ENCODE measurements at regions not wholly inside any gene's neighbourhood (a gene's known extent, or its start where the extent isn't known, plus 50 kb on each side); places are given as distances from the start of the nearest gene placed in this dataset.

- no peak overlapping the region for H3K27ac ChIP-seq (ENCODE audit: low read depth, low read length)
- 85% methylated on average over 23 of the region's 24 CpGs for WGBS
- no peaks in the 10 kb centered on the region for H3K27me3 ChIP-seq (ENCODE audit: insufficient read depth, low read length)
- H3K9ac ChIP-seq (ENCODE audit: low read depth, low read length) = no peak overlapping the region
- no peaks in the 10 kb centered on the region for H3K36me3 ChIP-seq (ENCODE audit: insufficient read depth, low read length)
- no peaks in the 10 kb centered on the region for H3K9me3 ChIP-seq (ENCODE audit: insufficient read depth, low read depth, low read length)
- H3K4me3 ChIP-seq (ENCODE audit: low read length) = no peak overlapping the region
- H3K4me1 ChIP-seq (ENCODE audit: insufficient read depth, low read length) = no peaks in the 10 kb centered on the region
Measured at GRCh38 chr13:111514610-111515306, 194.3 kb downstream of the TEX29 start.

GRCh38 chr13:111515307-111515617 is 194.8 kb downstream of the TEX29 start:
- no peaks in the 10 kb centered on the region for H3K9me3 ChIP-seq (ENCODE audit: insufficient read depth, low read depth, low read length)
- no peak overlapping the region for H3K4me3 ChIP-seq (ENCODE audit: low read length)
- no peaks in the 10 kb centered on the region for H3K27me3 ChIP-seq (ENCODE audit: insufficient read depth, low read length)
- 88% methylated on average over 3 of the region's 3 CpGs for WGBS
- no peak overlapping the region for H3K9ac ChIP-seq (ENCODE audit: low read depth, low read length)
- H3K4me1 ChIP-seq (ENCODE audit: insufficient read depth, low read length) = no peaks in the 10 kb centered on the region
- no peak overlapping the region for H3K27ac ChIP-seq (ENCODE audit: low read depth, low read length)
- H3K36me3 ChIP-seq (ENCODE audit: insufficient read depth, low read length) = no peaks in the 10 kb centered on the region

- no peak overlapping the region for H3K4me3 ChIP-seq (ENCODE audit: low read length)
- H3K9ac ChIP-seq (ENCODE audit: low read depth, low read length) = no peak overlapping the region
- no peaks in the 10 kb centered on the region for H3K36me3 ChIP-seq (ENCODE audit: insufficient read depth, low read length)
- no peaks in the 10 kb centered on the region for H3K4me1 ChIP-seq (ENCODE audit: insufficient read depth, low read length)
- H3K27me3 ChIP-seq (ENCODE audit: insufficient read depth, low read length) = no peaks in the 10 kb centered on the region
- H3K27ac ChIP-seq (ENCODE audit: low read depth, low read length) = no peak overlapping the region
- 91% methylated on average over 16 of the region's 16 CpGs for WGBS
- no peaks in the 10 kb centered on the region for H3K9me3 ChIP-seq (ENCODE audit: insufficient read depth, low read depth, low read length)
Measured at GRCh38 chr13:111515635-111516034, 195.2 kb downstream of the TEX29 start.

GRCh38 chr13:111516712-111517640 is 196.5 kb downstream of the TEX29 start:
- H3K9ac ChIP-seq (ENCODE audit: low read depth, low read length) = no peak overlapping the region
- no peaks in the 10 kb centered on the region for H3K27me3 ChIP-seq (ENCODE audit: insufficient read depth, low read length)
- WGBS = 86% methylated on average over 28 of the region's 28 CpGs
- no peaks in the 10 kb centered on the region for H3K9me3 ChIP-seq (ENCODE audit: insufficient read depth, low read depth, low read length)
- H3K36me3 ChIP-seq (ENCODE audit: insufficient read depth, low read length) = no peaks in the 10 kb centered on the region
- H3K4me1 ChIP-seq (ENCODE audit: insufficient read depth, low read length) = no peaks in the 10 kb centered on the region
- H3K27ac ChIP-seq (ENCODE audit: low read depth, low read length) = no peak overlapping the region
- no peak overlapping the region for H3K4me3 ChIP-seq (ENCODE audit: low read length)

- Histone ChIP-seq H3K4me3 (ENCODE audit: low read length) (no peak overlapping the region), H3K9ac (ENCODE audit: low read depth, low read length) (no peak overlapping the region), H3K9me3 (ENCODE audit: insufficient read depth, low read depth, low read length) (no peaks in the 10 kb centered on the region), H3K27me3 (ENCODE audit: insufficient read depth, low read length) (no peaks in the 10 kb centered on the region), H3K4me1 (ENCODE audit: insufficient read depth, low read length) (no peaks in the 10 kb centered on the region), H3K27ac (ENCODE audit: low read depth, low read length) (no peak overlapping the region), H3K36me3 (ENCODE audit: insufficient read depth, low read length) (no peaks in the 10 kb centered on the region)
- 80% methylated on average over 4 of the region's 10 CpGs for WGBS
Measured at GRCh38 chr13:111517641-111518010, 197.2 kb downstream of the TEX29 start.

- WGBS = 90% methylated on average over 19 of the region's 24 CpGs
- no peak overlapping the region for H3K4me3 ChIP-seq (ENCODE audit: low read length)
- H3K4me1 ChIP-seq (ENCODE audit: insufficient read depth, low read length) = no peaks in the 10 kb centered on the region
- H3K27ac ChIP-seq (ENCODE audit: low read depth, low read length) = no peak overlapping the region
- H3K36me3 ChIP-seq (ENCODE audit: insufficient read depth, low read length) = no peaks in the 10 kb centered on the region
- no peaks in the 10 kb centered on the region for H3K27me3 ChIP-seq (ENCODE audit: insufficient read depth, low read length)
- H3K9ac ChIP-seq (ENCODE audit: low read depth, low read length) = no peak overlapping the region
- H3K9me3 ChIP-seq (ENCODE audit: insufficient read depth, low read depth, low read length) = no peaks in the 10 kb centered on the region
Measured at GRCh38 chr13:111518161-111518792, 197.8 kb downstream of the TEX29 start.

- no peaks in the 10 kb centered on the region for H3K36me3 ChIP-seq (ENCODE audit: insufficient read depth, low read length)
Measured at GRCh38 chr13:111519041-111519440, 198.6 kb downstream of the TEX29 start.

GRCh38 chr13:111519490-111520170 is 199.2 kb downstream of the TEX29 start:
- Histone ChIP-seq H3K9ac (ENCODE audit: low read depth, low read length) (no peak overlapping the region), H3K9me3 (ENCODE audit: insufficient read depth, low read depth, low read length) (no peaks in the 10 kb centered on the region), H3K4me1 (ENCODE audit: insufficient read depth, low read length) (no peaks in the 10 kb centered on the region), H3K36me3 (ENCODE audit: insufficient read depth, low read length) (no peaks in the 10 kb centered on the region), H3K4me3 (ENCODE audit: low read length) (no peak overlapping the region), H3K27me3 (ENCODE audit: insufficient read depth, low read length) (no peaks in the 10 kb centered on the region), H3K27ac (ENCODE audit: low read depth, low read length) (no peak overlapping the region)
- WGBS = 95% methylated on average over 25 of the region's 25 CpGs

More at GRCh38 chr13:111519041-111519440, 198.6 kb downstream of the TEX29 start:
- no peaks in the 10 kb centered on the region for H3K9me3 ChIP-seq (ENCODE audit: insufficient read depth, low read depth, low read length)
- H3K4me1 ChIP-seq (ENCODE audit: insufficient read depth, low read length) = no peaks in the 10 kb centered on the region
- no peaks in the 10 kb centered on the region for H3K27me3 ChIP-seq (ENCODE audit: insufficient read depth, low read length)
- no peak overlapping the region for H3K9ac ChIP-seq (ENCODE audit: low read depth, low read length)
- H3K4me3 ChIP-seq (ENCODE audit: low read length) = no peak overlapping the region
- 89% methylated on average over 8 of the region's 8 CpGs for WGBS
- H3K27ac ChIP-seq (ENCODE audit: low read depth, low read length) = no peak overlapping the region

- Histone ChIP-seq H3K9ac (ENCODE audit: low read depth, low read length) (no peak overlapping the region), H3K4me3 (ENCODE audit: low read length) (no peak overlapping the region), H3K27me3 (ENCODE audit: insufficient read depth, low read length) (no peaks in the 10 kb centered on the region), H3K36me3 (ENCODE audit: insufficient read depth, low read length) (no peaks in the 10 kb centered on the region), H3K9me3 (ENCODE audit: insufficient read depth, low read depth, low read length) (no peaks in the 10 kb centered on the region), H3K4me1 (ENCODE audit: insufficient read depth, low read length) (no peaks in the 10 kb centered on the region), H3K27ac (ENCODE audit: low read depth, low read length) (no peak overlapping the region)
- 93% methylated on average over 10 of the region's 10 CpGs for WGBS
Measured at GRCh38 chr13:111521030-111521429, 200.6 kb downstream of the TEX29 start.

- H3K9me3 ChIP-seq (ENCODE audit: insufficient read depth, low read depth, low read length) = no peaks in the 10 kb centered on the region
- H3K36me3 ChIP-seq (ENCODE audit: insufficient read depth, low read length) = no peaks in the 10 kb centered on the region
- 84% methylated on average over 12 of the region's 12 CpGs for WGBS
- no peaks in the 10 kb centered on the region for H3K4me1 ChIP-seq (ENCODE audit: insufficient read depth, low read length)
- H3K27me3 ChIP-seq (ENCODE audit: insufficient read depth, low read length) = no peaks in the 10 kb centered on the region
- no peak overlapping the region for H3K4me3 ChIP-seq (ENCODE audit: low read length)
- H3K9ac ChIP-seq (ENCODE audit: low read depth, low read length) = no peak overlapping the region
- H3K27ac ChIP-seq (ENCODE audit: low read depth, low read length) = no peak overlapping the region
Measured at GRCh38 chr13:111521691-111522229, 201.3 kb downstream of the TEX29 start.
